Common myeloid progenitor, CD34-positive (primary cell): ENCODE measurements at regions not wholly inside any gene's neighbourhood (a gene's known extent, or its start where the extent isn't known, plus 50 kb on each side); places are given as distances from the start of the nearest gene placed in this dataset.

Experiments
- CTCF ChIA-PET: fragments of 350-600 bp; sonication (Branson Sonifier 250); formaldehyde crosslinking; loops from one replicate; lab custom pipeline; 2021; ENCODE audit warnings: antibody characterized with exemption; lab: Charles Lee
- POLR2A ChIA-PET: fragments of 350-600 bp; sonication (Branson Sonifier 250); formaldehyde crosslinking; loops from one replicate; lab custom pipeline; 2021; ENCODE audit warnings: antibody characterized with exemption; lab: Charles Lee
- DNase-seq, 3 donors: peaks; one replicate each; pipeline versions ENCODE4 v3.0.0 to v3.0.0-alpha.2; 2013
- H3K27ac ChIP-seq, 2 experiments: 1 replicate in 1 of 2; 2 replicates in 1 of 2; pipeline ENCODE4 v1.7.0; 2013; ENCODE audit warnings: inconsistent platforms in 2 of 2, low read length in 2 of 2, mild to moderate bottlenecking in 2 of 2, low read depth in 1 of 2, moderate library complexity in 1 of 2; ENCODE audit not compliant: severe bottlenecking in 2 of 2, insufficient read depth in 1 of 2, poor library complexity in 1 of 2
- H3K27me3 ChIP-seq, 5 experiments: replicated peaks in 2 of 5; 1 replicate in 3 of 5; 2 replicates in 2 of 5; pipeline versions ENCODE4 v1.6.1 to v1.7.0; 2013; ENCODE audit warnings: low read length in 4 of 5, mild to moderate bottlenecking in 2 of 5, moderate library complexity in 2 of 5, inconsistent platforms in 1 of 5; ENCODE audit not compliant: insufficient read depth in 5 of 5, control insufficient read depth in 4 of 5
- H3K36me3 ChIP-seq, 4 experiments: 1 replicate in 2 of 4; 2 replicates in 2 of 4; pipeline versions ENCODE4 v1.6.1 to v1.7.0; 2013; ENCODE audit warnings: low read length in 3 of 4, control low read depth in 1 of 4, mild to moderate bottlenecking in 1 of 4; ENCODE audit not compliant: control insufficient read depth in 4 of 4, insufficient read depth in 4 of 4
- H3K4me1 ChIP-seq, 4 experiments: 1 replicate in 3 of 4; 2 replicates in 1 of 4; pipeline versions ENCODE4 v1.6.1 to v1.7.1; 2013; ENCODE audit warnings: low read length in 3 of 4, mild to moderate bottlenecking in 3 of 4, control low read depth in 1 of 4, inconsistent platforms in 1 of 4, moderate library complexity in 1 of 4; ENCODE audit not compliant: control insufficient read depth in 4 of 4, insufficient read depth in 4 of 4; ENCODE audit errors: control extremely low read depth in 1 of 4
- H3K4me3 ChIP-seq, 7 experiments: 1 replicate in 4 of 7; 2 replicates in 3 of 7; pipeline versions ENCODE4 v1.5.1 to v1.7.0; 2013; ENCODE audit warnings: mild to moderate bottlenecking in 7 of 7, low read length in 6 of 7, moderate library complexity in 6 of 7, inconsistent platforms in 2 of 7, low read depth in 2 of 7, control low read depth in 1 of 7; ENCODE audit not compliant: insufficient read depth in 4 of 7, control insufficient read depth in 1 of 7; ENCODE audit errors: extremely low read depth in 1 of 7
- H3K9me3 ChIP-seq, 5 experiments: 1 replicate in 4 of 5; 2 replicates in 1 of 5; pipeline versions ENCODE4 v1.6.1 to v1.7.1; 2013; ENCODE audit warnings: low read length in 4 of 5, mild to moderate bottlenecking in 2 of 5, inconsistent platforms in 1 of 5, low read depth in 1 of 5, moderate library complexity in 1 of 5; ENCODE audit not compliant: control insufficient read depth in 4 of 5, insufficient read depth in 2 of 5; ENCODE audit errors: control extremely low read depth in 1 of 5
- WGBS: methylation state at CpG from one replicate; pipeline ENCODE4 v1.1.5; 2013; ENCODE audit not compliant: insufficient coverage; 5-methylcytosine and 5-hydroxymethylcytosine counted together

- peaks cover 0 to 33% (median 13%) of the 10 kb centered on the region in 4 experiments for H3K36me3 ChIP-seq
Measured at GRCh38 chr12:124494751-124495129, 72.7 kb downstream of the NCOR2 start.

GRCh38 chr12:124493809-124494750, 73.3 kb downstream of the NCOR2 start:
- peak overlapping the region in 1 of 2 experiments; percentile 9 for H3K27ac ChIP-seq
- peaks cover 6 to 55% (median 49%) of the 10 kb centered on the region in 4 experiments for H3K4me1 ChIP-seq
- H3K4me3 ChIP-seq: no peak overlapping the region
- peaks cover 0 to 36% (median 13%) of the 10 kb centered on the region in 4 experiments for H3K36me3 ChIP-seq
- ChIA-PET CTCF (interaction anchor here (1.1 to 2.2 kb wide), 5 partner anchors 10 to 40 kb away, joined by 3 to 4 read pairs (median 4); no protein-coding TSS in a partner anchor), POLR2A (no interaction called here)
- H3K9me3 ChIP-seq: no peaks in the 10 kb centered on the region
- 63% methylated on average over 22 of the region's 27 CpGs for WGBS
- peak in 2 of 3 donors; percentile 60 to 68 for DNase-seq
- no peaks in the 10 kb centered on the region for H3K27me3 ChIP-seq

More at GRCh38 chr12:124494751-124495129, 72.7 kb downstream of the NCOR2 start:
- WGBS: 94% methylated on average over 3 of the region's 7 CpGs
- Histone ChIP-seq H3K27ac (no peak overlapping the region), H3K4me3 (no peak overlapping the region), H3K4me1 (peaks cover 6 to 61% (median 55%) of the 10 kb centered on the region in 4 experiments), H3K9me3 (no peaks in the 10 kb centered on the region), H3K27me3 (no peaks in the 10 kb centered on the region)
- ChIA-PET POLR2A (no interaction called here), CTCF (interaction anchor here (1.2 to 2.2 kb wide), 2 partner anchors 9 to 30 kb away, joined by 4 read pairs; no protein-coding TSS in a partner anchor)
- no peak for DNase-seq

GRCh38 chr12:124492879-124493808, 74.3 kb downstream of the NCOR2 start:
- WGBS: 84% methylated on average over 12 of the region's 17 CpGs
- DNase-seq: no peak
- CTCF ChIA-PET: interaction anchor here (1.1 to 2.2 kb wide), 6 partner anchors 9 to 39 kb away, joined by 3 to 4 read pairs (median 4); no protein-coding TSS in a partner anchor

GRCh38 chr12:124491856-124492420, 75.5 kb downstream of the NCOR2 start:
- H3K9me3 ChIP-seq: no peaks in the 10 kb centered on the region
- peaks cover 0 to 49% (median 33%) of the 10 kb centered on the region in 4 experiments for H3K4me1 ChIP-seq
- DNase-seq: no peak
- CTCF ChIA-PET: interaction anchor here (0.7 to 1.6 kb wide), 5 partner anchors 10 to 27 kb away, joined by 3 to 4 read pairs (median 3); no protein-coding TSS in a partner anchor
- H3K27ac ChIP-seq: no peak overlapping the region
- peaks cover 0 to 43% (median 14%) of the 10 kb centered on the region in 4 experiments for H3K36me3 ChIP-seq
- H3K27me3 ChIP-seq: no peaks in the 10 kb centered on the region
- POLR2A ChIA-PET: interaction anchor here (0.8 kb wide), 1 partner anchor 101 kb away, joined by 3 read pairs; no protein-coding TSS in a partner anchor
- WGBS: 72% methylated on average over 20 of the region's 20 CpGs
- no peak overlapping the region for H3K4me3 ChIP-seq

More at GRCh38 chr12:124492879-124493808, 74.3 kb downstream of the NCOR2 start:
- no peaks in the 10 kb centered on the region for H3K27me3 ChIP-seq
- no peak overlapping the region for H3K4me3 ChIP-seq
- H3K27ac ChIP-seq: no peak overlapping the region
- POLR2A ChIA-PET: no interaction called here
- H3K36me3 ChIP-seq: peaks cover 0 to 40% (median 13%) of the 10 kb centered on the region in 4 experiments
- H3K4me1 ChIP-seq: peaks cover 0 to 49% (median 41%) of the 10 kb centered on the region in 4 experiments
- H3K9me3 ChIP-seq: no peaks in the 10 kb centered on the region

GRCh38 chr12:124491310-124491709, 76.1 kb downstream of the NCOR2 start:
- no peaks in the 10 kb centered on the region for H3K9me3 ChIP-seq
- no peak overlapping the region for H3K4me3 ChIP-seq
- ChIA-PET CTCF (interaction anchor here (1.2 to 3.0 kb wide), 3 partner anchors 11 to 20 kb away, joined by 3 to 8 read pairs (median 3); no protein-coding TSS in a partner anchor), POLR2A (interaction anchor here (0.8 kb wide), 1 partner anchor 101 kb away, joined by 3 read pairs; no protein-coding TSS in a partner anchor)
- DNase-seq: no peak
- peaks cover 0 to 43% (median 15%) of the 10 kb centered on the region in 4 experiments for H3K36me3 ChIP-seq
- no peak overlapping the region for H3K27ac ChIP-seq
- H3K4me1 ChIP-seq: peaks cover 0 to 43% (median 27%) of the 10 kb centered on the region in 4 experiments
- no peaks in the 10 kb centered on the region for H3K27me3 ChIP-seq
- WGBS: 99% methylated on average over 6 of the region's 7 CpGs
